DOHH2 (cell line): ENCODE measurements at regions not wholly inside any gene's neighbourhood (a gene's known extent, or its start where the extent isn't known, plus 50 kb on each side); places are given as distances from the start of the nearest gene placed in this dataset.

ENCODE experiments used
- H3F3A ChIP-seq: fragments of 200-600 bp; sonication (generic), shearing (Covaris generic); 2 replicates; pipeline ENCODE4 v1.6.0; 2016; ENCODE audit warnings: antibody characterized with exemption, mild to moderate bottlenecking; ENCODE audit not compliant: control insufficient read depth, insufficient read depth
- H3K27ac ChIP-seq: fragments of 200-600 bp; sonication (generic); 2 replicates; pipeline ENCODE4 v1.5.1; 2014; ENCODE audit warnings: low read depth, mild to moderate bottlenecking, low read length, moderate library complexity
- H3K27me3 ChIP-seq: fragments of 200-600 bp; sonication (generic); 2 replicates; pipeline ENCODE4 v1.6.1; 2014; ENCODE audit warnings: mild to moderate bottlenecking, low read length, mixed read lengths; ENCODE audit not compliant: control insufficient read depth
- H3K36me3 ChIP-seq: fragments of 200-600 bp; sonication (generic); 2 replicates; pipeline ENCODE4 v1.6.1; 2014; ENCODE audit warnings: mild to moderate bottlenecking, low read length, moderate library complexity, mixed read lengths; ENCODE audit not compliant: control insufficient read depth
- H3K4me1 ChIP-seq: fragments of 200-600 bp; sonication (generic); 2 replicates; pipeline ENCODE4 v1.6.1; 2014; ENCODE audit warnings: mild to moderate bottlenecking, low read length, mixed read lengths; ENCODE audit not compliant: control insufficient read depth
- H3K4me2 ChIP-seq: fragments of 200-600 bp; sonication (generic); 2 replicates; pipeline ENCODE4 v1.6.0; 2014; ENCODE audit warnings: mild to moderate bottlenecking, low read length, moderate library complexity
- H3K4me3 ChIP-seq: fragments of 200-600 bp; sonication (generic); 2 replicates; pipeline ENCODE4 v1.5.1; 2014; ENCODE audit warnings: mild to moderate bottlenecking, low read length, mixed read lengths
- H3K79me2 ChIP-seq: fragments of 200-600 bp; sonication (generic); 2 replicates; pipeline ENCODE4 v1.6.1; 2014; ENCODE audit warnings: mild to moderate bottlenecking, low read length, mixed read lengths; ENCODE audit not compliant: control insufficient read depth
- H3K9me2 ChIP-seq: fragments of 200-600 bp; sonication (generic); replicated peaks from 2 replicates; pipeline ENCODE4 v1.6.1; 2014; ENCODE audit warnings: mild to moderate bottlenecking, low read length, mixed read lengths; ENCODE audit not compliant: control insufficient read depth
- H3K9me3 ChIP-seq: fragments of 200-600 bp; sonication (generic); 2 replicates; pipeline ENCODE4 v1.6.1; 2014; ENCODE audit warnings: antibody characterized with exemption, low read length, mixed read lengths; ENCODE audit not compliant: control insufficient read depth, insufficient read depth
- H4K20me1 ChIP-seq: fragments of 200-600 bp; sonication (generic); 2 replicates; pipeline ENCODE4 v1.6.0; 2014; ENCODE audit warnings: low read depth, mild to moderate bottlenecking, antibody characterized with exemption, low read length, moderate library complexity; ENCODE audit not compliant: control insufficient read depth, insufficient read depth
- CTCF ChIP-seq: fragments of 200-600 bp; sonication (generic); IDR thresholded peaks from one replicate; pipeline ENCODE4 v1.5.1; 2014; ENCODE audit warnings: antibody characterized with exemption, mild to moderate bottlenecking, low read depth, low read length; ENCODE audit not compliant: poor library complexity, severe bottlenecking
- EZH2phosphoT487 ChIP-seq: fragments of 200-600 bp; sonication (generic); IDR thresholded peaks from 2 replicates; pipeline ENCODE4 v1.6.1; 2017; ENCODE audit warnings: borderline replicate concordance, mild to moderate bottlenecking, antibody characterized with exemption, low read length, moderate library complexity, mixed read lengths

DNA sequence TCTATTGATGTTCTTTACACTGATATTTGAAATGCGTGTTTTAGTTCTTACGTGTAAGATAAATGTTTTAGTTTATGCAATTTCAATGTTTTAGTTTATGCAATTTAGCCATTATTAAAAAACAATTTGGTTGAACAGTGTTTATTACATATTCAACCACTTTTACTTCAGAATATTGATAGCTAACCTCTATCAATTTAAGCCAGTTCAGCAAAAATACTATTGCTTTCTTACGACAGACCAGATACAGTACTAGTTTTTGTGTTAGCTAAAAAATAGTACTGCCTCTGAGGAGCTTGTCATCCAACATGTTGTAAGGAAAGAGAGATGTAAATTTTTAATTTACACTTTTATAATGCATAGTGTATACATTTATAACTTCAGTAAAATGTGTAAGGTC, 361.7 kb upstream of the FAT1 start:
- Histone ChIP-seq H3K9me2 (no peaks in the 10 kb centered on the region), H3K4me2 (no peak overlapping the region), H3K4me3 (no peak overlapping the region), H3K79me2 (no peaks in the 10 kb centered on the region), H3K4me1 (no peaks in the 10 kb centered on the region), H3K27me3 (no peaks in the 10 kb centered on the region), H4K20me1 (no peaks in the 10 kb centered on the region), H3K27ac (no peak overlapping the region), H3K36me3 (no peaks in the 10 kb centered on the region), H3F3A (no peaks in the 10 kb centered on the region), H3K9me3 (no peaks in the 10 kb centered on the region)
- TF ChIP-seq EZH2phosphoT487 (no peak), CTCF (no peak)

DNA sequence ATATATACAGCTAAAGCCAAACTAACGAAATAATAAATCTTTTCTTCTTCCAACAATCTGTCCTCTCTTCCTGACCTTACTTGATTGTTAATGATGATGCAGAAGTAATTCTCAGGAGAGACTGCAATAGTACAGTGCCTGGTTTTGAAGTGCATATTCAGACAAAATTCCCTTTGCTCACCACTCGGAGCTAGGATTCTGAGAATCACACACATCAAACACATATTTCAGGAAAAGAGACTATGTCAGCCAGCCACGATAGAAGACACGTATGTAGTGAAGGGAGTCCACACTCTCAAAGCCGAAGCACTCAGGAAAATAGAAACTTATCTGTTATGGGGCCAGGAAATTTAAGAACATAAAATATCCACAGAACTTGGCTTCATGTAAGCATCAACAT, 362.5 kb upstream of the FAT1 start:
- no peaks in the 10 kb centered on the region for H3K27me3 ChIP-seq

GRCh38 chr4:187088070-187088799, 364.6 kb upstream of the FAT1 start:
- Histone ChIP-seq H3K36me3 (no peaks in the 10 kb centered on the region), H3K4me1 (no peaks in the 10 kb centered on the region), H4K20me1 (no peaks in the 10 kb centered on the region), H3K4me3 (no peak overlapping the region), H3F3A (no peaks in the 10 kb centered on the region), H3K27me3 (no peaks in the 10 kb centered on the region), H3K27ac (no peak overlapping the region), H3K79me2 (no peaks in the 10 kb centered on the region), H3K4me2 (no peak overlapping the region), H3K9me3 (no peaks in the 10 kb centered on the region), H3K9me2 (no peaks in the 10 kb centered on the region)
- TF ChIP-seq EZH2phosphoT487 = no peak
- no peak for TF ChIP-seq CTCF

More for the DNA sequence above, 362.5 kb upstream of the FAT1 start:
- Histone ChIP-seq H3K9me2 (no peaks in the 10 kb centered on the region), H3K4me3 (no peak overlapping the region), H3F3A (no peaks in the 10 kb centered on the region), H3K4me2 (no peak overlapping the region), H3K79me2 (no peaks in the 10 kb centered on the region), H3K4me1 (no peaks in the 10 kb centered on the region), H3K9me3 (no peaks in the 10 kb centered on the region), H4K20me1 (no peaks in the 10 kb centered on the region), H3K27ac (no peak overlapping the region), H3K36me3 (no peaks in the 10 kb centered on the region)
- no peak for TF ChIP-seq CTCF
- no peak for TF ChIP-seq EZH2phosphoT487
